ENCODE measurements at regions not wholly inside any gene's neighbourhood (a gene's known extent, or its start where the extent isn't known, plus 50 kb on each side); places are given as distances from the start of the nearest gene placed in this dataset.

- TF ChIP-seq PHF8 (conservative IDR thresholded peaks at IDR 0.05; ENCODE audit: low read depth, low read length) (no peak), TAF7 (optimal IDR thresholded peaks at IDR 0.05; ENCODE audit: borderline replicate concordance, low read depth, low read length) (no peak), POLR2AphosphoS5 (IDR thresholded peaks at IDR 0.05; ENCODE audit: low read depth, low read length) (no peak), MAX (IDR thresholded peaks at IDR 0.05) (no peak), GABPA (IDR thresholded peaks at IDR 0.05; ENCODE audit: borderline replicate concordance, insufficient read depth, low read length) (no peak), YY1 (IDR thresholded peaks at IDR 0.05; ENCODE audit: low read depth, low read length) (no peak)
Measured at GRCh38 chr13:48798180-48798579, 144.5 kb downstream of the CYSLTR2 start.
